HEK293 (cell line): ENCODE measurements at regions not wholly inside any gene's neighbourhood (a gene's known extent, or its start where the extent isn't known, plus 50 kb on each side); places are given as distances from the start of the nearest gene placed in this dataset.

ENCODE experiments used
- CTCF ChIA-PET: fragments of 350-600 bp; formaldehyde crosslinking; extraction: SDS; loops from one replicate; lab custom pipeline; 2021; ENCODE audit warnings: antibody characterized with exemption; lab: Yijun Ruan, JAX
- POLR2A ChIA-PET: fragments of 300-600 bp; formaldehyde crosslinking; extraction: SDS; loops from one replicate; lab custom pipeline; 2020; ENCODE audit warnings: antibody characterized with exemption, inconsistent platforms; lab: Yijun Ruan, JAX
- H3K27ac ChIP-seq: fragments of 200-500 bp; sonication (Bioruptor generic); 2 replicates; pipeline ENCODE4 v1.5.1; 2014; ENCODE audit warnings: low read depth, low read length, control low read depth, inconsistent platforms; ENCODE audit errors: extremely low read depth
- H3K36me3 ChIP-seq, 2 experiments: fragments of 200-500 bp in 1 of 2; sonication (Bioruptor generic) in 1 of 2; 1 replicate in 1 of 2; 2 replicates in 1 of 2; pipeline ENCODE4 v1.5.1; 2014 to 2017; ENCODE audit warnings: inconsistent platforms in 2 of 2, low read length in 2 of 2; ENCODE audit not compliant: control insufficient read depth in 2 of 2, insufficient read depth in 1 of 2
- H3K4me1 ChIP-seq: fragments of 200-500 bp; sonication (Bioruptor generic); 2 replicates; pipeline ENCODE4 v1.5.1; 2014; ENCODE audit warnings: mild to moderate bottlenecking, low read length, inconsistent platforms; ENCODE audit not compliant: control insufficient read depth, insufficient read depth
- H3K4me3 ChIP-seq: 2 replicates; pipeline ENCODE4 v1.5.1; 2011; ENCODE audit warnings: low read depth, mild to moderate bottlenecking, control low read depth, low read length, moderate library complexity
- H3K9me3 ChIP-seq: fragments of 200-500 bp; sonication (Bioruptor generic); 2 replicates; pipeline ENCODE4 v1.5.1; 2014; ENCODE audit warnings: low read depth, low read length, inconsistent platforms; ENCODE audit not compliant: control insufficient read depth, insufficient read depth
- CTCF ChIP-seq: fragments of 450-650 bp; formaldehyde crosslinking; IDR thresholded peaks from 2 replicates; pipeline ENCODE4 v1.5.1; 2016; ENCODE audit warnings: missing biosample characterization, missing genetic modification characterization
- GLI2 ChIP-seq: fragments of 450-650 bp; formaldehyde crosslinking; IDR thresholded peaks from 2 replicates; pipeline ENCODE4; 2017; ENCODE audit warnings: missing biosample characterization, missing genetic modification characterization, low read depth, borderline replicate concordance
- ZBTB17 ChIP-seq: fragments of 450-650 bp; formaldehyde crosslinking; IDR thresholded peaks from 2 replicates; pipeline ENCODE4 v1.5.1; 2016; ENCODE audit warnings: missing biosample characterization, missing genetic modification characterization
- ZNF148 ChIP-seq: fragments of 450-650 bp; formaldehyde crosslinking; IDR thresholded peaks from 2 replicates; pipeline ENCODE4 v1.5.0; 2017; ENCODE audit warnings: missing biosample characterization, missing genetic modification characterization, borderline replicate concordance
- ZNF169 ChIP-seq: fragments of 450-650 bp; formaldehyde crosslinking; IDR thresholded peaks from 2 replicates; pipeline ENCODE4 v1.5.1; 2016; ENCODE audit warnings: missing biosample characterization, missing genetic modification characterization
- ZNF174 ChIP-seq: fragments of 450-650 bp; formaldehyde crosslinking; IDR thresholded peaks from 2 replicates; pipeline ENCODE4 v1.5.0; 2017; ENCODE audit warnings: missing biosample characterization, mild to moderate bottlenecking, missing genetic modification characterization
- ZNF19 ChIP-seq: fragments of 450-650 bp; formaldehyde crosslinking; IDR thresholded peaks from 2 replicates; pipeline ENCODE4; 2016; ENCODE audit warnings: missing biosample characterization, missing genetic modification characterization, low read depth
- ZNF202 ChIP-seq: fragments of 450-650 bp; formaldehyde crosslinking; IDR thresholded peaks from 2 replicates; pipeline ENCODE4 v1.5.1; 2016; ENCODE audit warnings: missing biosample characterization, missing genetic modification characterization, borderline replicate concordance
- ZNF433 ChIP-seq: fragments of 450-650 bp; formaldehyde crosslinking; IDR thresholded peaks from 2 replicates; pipeline ENCODE4 v1.5.1; 2016; ENCODE audit warnings: missing biosample characterization, missing genetic modification characterization, low read depth
- ZNF555 ChIP-seq: fragments of 450-650 bp; formaldehyde crosslinking; conservative IDR thresholded peaks from 2 replicates; pipeline ENCODE4 v1.5.1; 2017; ENCODE audit warnings: missing biosample characterization, mild to moderate bottlenecking, missing genetic modification characterization, inconsistent platforms
- ZNF571 ChIP-seq: fragments of 450-650 bp; formaldehyde crosslinking; IDR thresholded peaks from 2 replicates; pipeline ENCODE4 v1.5.0; 2017; ENCODE audit warnings: missing biosample characterization, missing genetic modification characterization
- ZNF670 ChIP-seq: fragments of 450-650 bp; formaldehyde crosslinking; IDR thresholded peaks from 2 replicates; pipeline ENCODE4 v1.5.1; 2016; ENCODE audit warnings: missing biosample characterization, missing genetic modification characterization, low read depth
- ZNF792 ChIP-seq: fragments of 450-650 bp; formaldehyde crosslinking; IDR thresholded peaks from 2 replicates; pipeline ENCODE4 v1.5.1; 2016; ENCODE audit warnings: missing biosample characterization, missing genetic modification characterization
- ZSCAN4 ChIP-seq: fragments of 450-650 bp; formaldehyde crosslinking; IDR thresholded peaks from 2 replicates; pipeline ENCODE4 v1.5.1; 2017; ENCODE audit warnings: missing biosample characterization, missing genetic modification characterization

GRCh38 chr6:83767033-83767432, 58.1 kb upstream of the SNAP91 start:
- no peak for TF ChIP-seq ZNF792 (tag by site-specific recombination)
- TF ChIP-seq ZNF202 (tag by site-specific recombination), result no peak
- no peak for TF ChIP-seq GLI2 (tag by site-specific recombination)
- TF ChIP-seq ZBTB17 (tag by site-specific recombination), result no peak
- no peak for TF ChIP-seq ZNF433
- TF ChIP-seq ZNF571 (tag by site-specific recombination), result no peak
- TF ChIP-seq ZNF555 (tag by site-specific recombination), result no peak
- no peak for TF ChIP-seq ZNF169 (tag by site-specific recombination)
- TF ChIP-seq ZSCAN4, result no peak
- TF ChIP-seq ZNF174, result no peak
- TF ChIP-seq ZNF148 (tag by site-specific recombination), result no peak
- no peak for TF ChIP-seq ZNF670
- TF ChIP-seq ZNF19, result no peak
- TF ChIP-seq CTCF (tag by site-specific recombination), result no peak
- POLR2A ChIA-PET, result no interaction called here
- Histone ChIP-seq H3K36me3 (no peaks in the 10 kb centered on the region), H3K9me3 (no peaks in the 10 kb centered on the region), H3K4me1 (no peaks in the 10 kb centered on the region), H3K27ac (no peak overlapping the region), H3K4me3 (no peak overlapping the region)
- CTCF ChIA-PET, result interaction anchor here (0.7 to 1.8 kb wide), 3 partner anchors 25 to 454 kb away, joined by 4 to 6 read pairs (median 5); no protein-coding TSS in a partner anchor
